ENCODE measurements at regions not wholly inside any gene's neighbourhood (a gene's known extent, or its start where the extent isn't known, plus 50 kb on each side); places are given as distances from the start of the nearest gene placed in this dataset.

DNA sequence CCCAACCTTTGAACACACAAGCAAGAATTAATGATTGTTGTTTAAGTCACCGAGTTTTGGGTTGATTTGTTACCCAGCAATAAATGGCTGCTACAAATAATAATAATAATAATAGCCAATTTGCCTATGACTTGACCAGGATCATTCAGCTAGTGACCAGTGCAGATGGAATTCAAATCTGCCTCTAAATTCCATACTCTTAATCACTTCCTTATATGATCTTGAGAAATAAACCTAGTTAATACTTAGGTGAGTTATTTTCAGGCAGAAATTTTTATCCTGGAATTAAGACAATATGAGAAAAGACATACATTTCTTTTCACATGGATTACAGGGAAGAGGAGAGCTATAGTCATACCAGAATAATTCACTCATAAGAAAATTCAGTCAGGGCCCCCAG is 116.0 kb upstream of the GALNT15 start:
- no peaks in the 10 kb centered on the region for H3K36me3 ChIP-seq (ENCODE audit: control insufficient read depth in 2 of 3, insufficient read depth in 3 of 3, low read length in 3 of 3)
- H3K27ac ChIP-seq (ENCODE audit: low read depth in 2 of 2, low read length in 2 of 2): peak overlapping the region in 1 of 2 donors; percentile 74
- H3K9me3 ChIP-seq (ENCODE audit: control insufficient read depth in 2 of 3, insufficient read depth in 1 of 3, low read length in 3 of 3): no peaks in the 10 kb centered on the region
- no peak overlapping the region for H3K4me3 ChIP-seq (ENCODE audit: low read length in 3 of 3)
- H3K4me1 ChIP-seq (ENCODE audit: control insufficient read depth in 2 of 3, insufficient read depth in 2 of 3, low read depth in 1 of 3, low read length in 3 of 3): peaks cover 0 to 5% (median 4%) of the 10 kb centered on the region in 3 donors
- TF ChIP-seq, protein P1, sequence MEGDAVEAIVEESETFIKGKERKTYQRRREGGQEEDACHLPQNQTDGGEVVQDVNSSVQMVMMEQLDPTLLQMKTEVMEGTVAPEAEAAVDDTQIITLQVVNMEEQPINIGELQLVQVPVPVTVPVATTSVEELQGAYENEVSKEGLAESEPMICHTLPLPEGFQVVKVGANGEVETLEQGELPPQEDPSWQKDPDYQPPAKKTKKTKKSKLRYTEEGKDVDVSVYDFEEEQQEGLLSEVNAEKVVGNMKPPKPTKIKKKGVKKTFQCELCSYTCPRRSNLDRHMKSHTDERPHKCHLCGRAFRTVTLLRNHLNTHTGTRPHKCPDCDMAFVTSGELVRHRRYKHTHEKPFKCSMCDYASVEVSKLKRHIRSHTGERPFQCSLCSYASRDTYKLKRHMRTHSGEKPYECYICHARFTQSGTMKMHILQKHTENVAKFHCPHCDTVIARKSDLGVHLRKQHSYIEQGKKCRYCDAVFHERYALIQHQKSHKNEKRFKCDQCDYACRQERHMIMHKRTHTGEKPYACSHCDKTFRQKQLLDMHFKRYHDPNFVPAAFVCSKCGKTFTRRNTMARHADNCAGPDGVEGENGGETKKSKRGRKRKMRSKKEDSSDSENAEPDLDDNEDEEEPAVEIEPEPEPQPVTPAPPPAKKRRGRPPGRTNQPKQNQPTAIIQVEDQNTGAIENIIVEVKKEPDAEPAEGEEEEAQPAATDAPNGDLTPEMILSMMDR (IDR thresholded peaks at IDR 0.05; ENCODE audit: borderline replicate concordance, extremely low read depth, insufficient read depth): no peak
- no peaks in the 10 kb centered on the region for H3K27me3 ChIP-seq (ENCODE audit: control insufficient read depth, insufficient read depth, low read length)
- no peak for DNase-seq
- no peak overlapping the region for H3K9ac ChIP-seq (ENCODE audit: low read length in 3 of 3)
- intact Hi-C loops (cut with DNase I): no loop called here
- no peak for FAIRE-seq

DNA sequence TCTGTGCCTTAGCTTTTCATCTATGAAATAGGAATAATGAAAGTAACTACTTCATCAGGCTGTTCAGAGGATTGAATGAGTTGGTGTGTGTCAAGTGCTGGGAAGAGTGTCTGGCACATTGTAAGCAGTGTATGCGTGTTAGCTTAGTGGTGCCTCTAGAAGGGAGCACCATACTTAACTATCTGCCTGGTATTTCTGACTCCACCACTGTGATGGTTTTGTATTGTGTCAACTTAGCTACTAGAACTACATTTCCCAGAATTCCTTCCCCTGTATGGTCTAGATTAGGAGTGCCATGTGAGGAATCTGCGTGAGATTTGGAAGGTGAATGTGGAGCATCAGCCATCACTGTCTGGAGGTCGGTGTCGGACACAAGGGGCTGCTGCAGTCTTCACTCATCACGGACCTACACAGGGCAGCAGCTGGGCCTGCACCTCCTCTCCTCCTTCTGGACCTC is 115.4 kb upstream of the GALNT15 start:
- Histone ChIP-seq H3K27me3 (ENCODE audit: control insufficient read depth, insufficient read depth, low read length) (no peaks in the 10 kb centered on the region), H3K27ac (ENCODE audit: low read depth in 2 of 2, low read length in 2 of 2) (peak overlapping the region; percentile 44 to 74), H3K4me1 (ENCODE audit: control insufficient read depth in 2 of 3, insufficient read depth in 2 of 3, low read depth in 1 of 3, low read length in 3 of 3) (peaks cover 0 to 5% (median 4%) of the 10 kb centered on the region in 3 donors), H3K9me3 (ENCODE audit: control insufficient read depth in 2 of 3, insufficient read depth in 1 of 3, low read length in 3 of 3) (no peaks in the 10 kb centered on the region), H3K9ac (ENCODE audit: low read length in 3 of 3) (no peak overlapping the region), H3K4me3 (ENCODE audit: low read length in 3 of 3) (no peak overlapping the region), H3K36me3 (ENCODE audit: control insufficient read depth in 2 of 3, insufficient read depth in 3 of 3, low read length in 3 of 3) (no peaks in the 10 kb centered on the region)
- DNase-seq: no peak
- TF ChIP-seq, protein P1 (IDR thresholded peaks at IDR 0.05; ENCODE audit: borderline replicate concordance, extremely low read depth, insufficient read depth): no peak
- intact Hi-C loops (cut with DNase I): no loop called here
- no peak for FAIRE-seq

DNA sequence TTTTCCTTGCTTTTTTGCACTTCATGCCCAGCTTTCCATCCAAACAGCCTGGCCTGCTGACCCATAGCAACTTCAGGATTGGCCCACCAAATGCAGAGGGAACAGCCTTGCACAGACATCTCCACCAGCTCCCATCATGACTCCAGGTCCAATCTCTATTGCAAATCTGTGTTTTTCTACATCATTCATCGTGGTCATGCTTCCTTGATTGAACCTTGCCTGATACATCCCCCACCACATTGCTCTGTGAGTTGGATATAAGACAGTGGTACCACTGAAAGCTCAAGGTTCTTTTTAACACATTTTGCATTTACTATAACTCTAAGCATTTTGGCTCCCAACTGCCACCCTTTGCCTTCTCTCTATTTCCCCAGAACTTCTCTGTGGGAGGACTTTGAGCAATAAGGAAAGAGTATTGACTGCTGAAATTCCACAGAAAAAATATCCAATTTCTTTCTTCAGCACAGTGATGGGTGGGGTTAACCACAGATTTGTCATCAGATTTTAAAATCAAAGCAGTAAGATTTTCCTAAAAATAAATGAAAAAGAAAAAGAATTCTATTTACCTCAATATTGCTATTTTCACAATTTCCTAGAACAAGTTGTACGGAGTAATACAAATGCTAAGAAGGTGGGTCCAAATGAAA is 114.6 kb upstream of the GALNT15 start:
- no peaks in the 10 kb centered on the region for H3K36me3 ChIP-seq (ENCODE audit: control insufficient read depth in 2 of 3, insufficient read depth in 3 of 3, low read length in 3 of 3)
- H3K4me1 ChIP-seq (ENCODE audit: control insufficient read depth in 2 of 3, insufficient read depth in 2 of 3, low read depth in 1 of 3, low read length in 3 of 3): peaks cover 0 to 5% (median 4%) of the 10 kb centered on the region in 3 donors
- FAIRE-seq (no peak), DNase-seq (no peak)
- H3K27me3 ChIP-seq (ENCODE audit: control insufficient read depth, insufficient read depth, low read length): no peaks in the 10 kb centered on the region
- intact Hi-C loops (cut with DNase I): no loop called here
- no peak overlapping the region for H3K4me3 ChIP-seq (ENCODE audit: low read length in 3 of 3)
- H3K9me3 ChIP-seq (ENCODE audit: control insufficient read depth in 2 of 3, insufficient read depth in 1 of 3, low read length in 3 of 3): no peaks in the 10 kb centered on the region
- peak overlapping the region; percentile 55 to 74 for H3K27ac ChIP-seq (ENCODE audit: low read depth in 2 of 2, low read length in 2 of 2)
- no peak overlapping the region for H3K9ac ChIP-seq (ENCODE audit: low read length in 3 of 3)
- TF ChIP-seq, protein P1 (IDR thresholded peaks at IDR 0.05; ENCODE audit: borderline replicate concordance, extremely low read depth, insufficient read depth): no peak

Measured in kidney (tissue), 13 donors.